ENCODE measurements at regions not wholly inside any gene's neighbourhood (a gene's known extent, or its start where the extent isn't known, plus 50 kb on each side); places are given as distances from the start of the nearest gene placed in this dataset.

DNA sequence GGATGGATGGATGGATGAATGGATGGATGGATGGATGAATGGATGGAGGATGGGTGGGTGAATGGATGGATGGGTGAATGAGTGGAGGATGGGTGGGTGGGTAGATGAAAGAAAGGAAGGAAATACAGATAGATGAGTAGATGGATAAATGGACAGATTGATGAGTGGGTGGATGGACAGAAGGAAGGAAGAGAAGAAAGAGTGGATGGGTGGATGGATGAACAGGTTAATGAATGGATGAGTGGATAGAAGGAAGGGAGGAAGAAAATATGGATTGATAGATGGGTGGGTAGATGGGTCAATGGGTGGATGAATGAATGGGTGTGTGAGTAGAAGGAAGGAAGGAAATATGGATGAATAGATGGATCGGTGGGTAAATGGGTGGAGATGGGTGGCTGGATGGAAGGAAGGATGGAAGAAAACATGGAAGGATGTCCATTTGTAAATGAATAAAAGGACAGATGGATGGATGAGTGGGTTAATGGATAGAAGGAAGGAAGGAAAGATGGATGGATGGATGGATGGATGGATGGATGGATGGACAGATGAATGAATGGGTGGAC, 97.3 kb upstream of the TNRC6C start:
- TF ChIP-seq, protein P1, sequence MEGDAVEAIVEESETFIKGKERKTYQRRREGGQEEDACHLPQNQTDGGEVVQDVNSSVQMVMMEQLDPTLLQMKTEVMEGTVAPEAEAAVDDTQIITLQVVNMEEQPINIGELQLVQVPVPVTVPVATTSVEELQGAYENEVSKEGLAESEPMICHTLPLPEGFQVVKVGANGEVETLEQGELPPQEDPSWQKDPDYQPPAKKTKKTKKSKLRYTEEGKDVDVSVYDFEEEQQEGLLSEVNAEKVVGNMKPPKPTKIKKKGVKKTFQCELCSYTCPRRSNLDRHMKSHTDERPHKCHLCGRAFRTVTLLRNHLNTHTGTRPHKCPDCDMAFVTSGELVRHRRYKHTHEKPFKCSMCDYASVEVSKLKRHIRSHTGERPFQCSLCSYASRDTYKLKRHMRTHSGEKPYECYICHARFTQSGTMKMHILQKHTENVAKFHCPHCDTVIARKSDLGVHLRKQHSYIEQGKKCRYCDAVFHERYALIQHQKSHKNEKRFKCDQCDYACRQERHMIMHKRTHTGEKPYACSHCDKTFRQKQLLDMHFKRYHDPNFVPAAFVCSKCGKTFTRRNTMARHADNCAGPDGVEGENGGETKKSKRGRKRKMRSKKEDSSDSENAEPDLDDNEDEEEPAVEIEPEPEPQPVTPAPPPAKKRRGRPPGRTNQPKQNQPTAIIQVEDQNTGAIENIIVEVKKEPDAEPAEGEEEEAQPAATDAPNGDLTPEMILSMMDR (conservative IDR thresholded peaks at IDR 0.05; ENCODE audit: low read depth, low read length) = no peak
- TF ChIP-seq EZH2phosphoT487 (IDR thresholded peaks at IDR 0.05; ENCODE audit: borderline replicate concordance, low read length) = no peak

All from PC-3 (cell line).